Hepatocyte (in vitro differentiated cells): ENCODE measurements at regions not wholly inside any gene's neighbourhood (a gene's known extent, or its start where the extent isn't known, plus 50 kb on each side); places are given as distances from the start of the nearest gene placed in this dataset.

ENCODE experiments used
- EZH2 ChIP-seq: fragments of 200-600 bp; sonication (generic); IDR thresholded peaks from 2 replicates; pipeline ENCODE4 v1.6.1; 2016; ENCODE audit warnings: antibody characterized with exemption, mild to moderate bottlenecking, borderline replicate concordance
- EZH2phosphoT487 ChIP-seq: fragments of 200-600 bp; sonication (generic); IDR thresholded peaks from one replicate; pipeline ENCODE4 v1.6.1; 2018; ENCODE audit warnings: antibody characterized with exemption, mild to moderate bottlenecking, low read depth, moderate library complexity; ENCODE audit not compliant: unreplicated experiment, severe bottlenecking
- TF ChIP-seq, protein P1 (sequence below): fragments of 200-600 bp; sonication (generic); IDR thresholded peaks from 2 replicates; pipeline ENCODE4 v1.5.1; 2016; ENCODE audit warnings: antibody characterized with exemption, mild to moderate bottlenecking; ENCODE audit not compliant: poor library complexity

- TF ChIP-seq, protein P1, sequence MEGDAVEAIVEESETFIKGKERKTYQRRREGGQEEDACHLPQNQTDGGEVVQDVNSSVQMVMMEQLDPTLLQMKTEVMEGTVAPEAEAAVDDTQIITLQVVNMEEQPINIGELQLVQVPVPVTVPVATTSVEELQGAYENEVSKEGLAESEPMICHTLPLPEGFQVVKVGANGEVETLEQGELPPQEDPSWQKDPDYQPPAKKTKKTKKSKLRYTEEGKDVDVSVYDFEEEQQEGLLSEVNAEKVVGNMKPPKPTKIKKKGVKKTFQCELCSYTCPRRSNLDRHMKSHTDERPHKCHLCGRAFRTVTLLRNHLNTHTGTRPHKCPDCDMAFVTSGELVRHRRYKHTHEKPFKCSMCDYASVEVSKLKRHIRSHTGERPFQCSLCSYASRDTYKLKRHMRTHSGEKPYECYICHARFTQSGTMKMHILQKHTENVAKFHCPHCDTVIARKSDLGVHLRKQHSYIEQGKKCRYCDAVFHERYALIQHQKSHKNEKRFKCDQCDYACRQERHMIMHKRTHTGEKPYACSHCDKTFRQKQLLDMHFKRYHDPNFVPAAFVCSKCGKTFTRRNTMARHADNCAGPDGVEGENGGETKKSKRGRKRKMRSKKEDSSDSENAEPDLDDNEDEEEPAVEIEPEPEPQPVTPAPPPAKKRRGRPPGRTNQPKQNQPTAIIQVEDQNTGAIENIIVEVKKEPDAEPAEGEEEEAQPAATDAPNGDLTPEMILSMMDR, result no peak
- TF ChIP-seq EZH2phosphoT487, result no peak
- no peak for TF ChIP-seq EZH2
Measured at GRCh38 chr11:130729678-130730300, 186.5 kb downstream of the SNX19 start.
